Adrenal gland (tissue), 5 donors: ENCODE measurements at regions not wholly inside any gene's neighbourhood (a gene's known extent, or its start where the extent isn't known, plus 50 kb on each side); places are given as distances from the start of the nearest gene placed in this dataset.

ENCODE experiments used
- CTCF ChIP-seq, 6 experiments: fragments of 450-650 bp in 4 of 6; fragments of 200-600 bp in 2 of 6; sonication (generic) in 1 of 6; IDR thresholded peaks; 1 replicate in 5 of 6; 2 replicates in 1 of 6; pipeline versions ENCODE4 v1.5.1 to v1.8.0; 2016 to 2021; ENCODE audit warnings: antibody characterized with exemption in 6 of 6, mild to moderate bottlenecking in 2 of 6, moderate library complexity in 1 of 6
- POLR2A ChIP-seq, 2 donors: fragments of 450-650 bp; IDR thresholded peaks; one replicate each; pipeline ENCODE4 v1.6.1; 2017; ENCODE audit warnings: antibody characterized with exemption in 2 of 2, mild to moderate bottlenecking in 2 of 2, moderate library complexity in 1 of 2
- donor health status: DM: no; HTN: no; CAD: no.

GRCh38 chr6:166860392-166860791 is 96.0 kb downstream of the RNASET2 start:
- TF ChIP-seq CTCF (IDR thresholded peaks at IDR 0.05) (no peak), POLR2A (IDR thresholded peaks at IDR 0.05) (no peak)
